Mesothelial cell of epicardium (in vitro differentiated cells): ENCODE measurements at regions not wholly inside any gene's neighbourhood (a gene's known extent, or its start where the extent isn't known, plus 50 kb on each side); places are given as distances from the start of the nearest gene placed in this dataset.

Experiments used
- DNase-seq, 2 experiments: peaks; one replicate each; pipeline ENCODE4 v3.0.0; 2021; ENCODE audit warnings: low spot score in 2 of 2; ENCODE audit not compliant: unreplicated experiment in 2 of 2
- H3K27ac Mint-ChIP-seq: 2 replicates; pipeline ENCODE4 v1.8.0; 2021; ENCODE audit warnings: mixed read lengths
- H3K27me3 Mint-ChIP-seq: 2 replicates; pipeline ENCODE4 v1.8.0; 2021; ENCODE audit warnings: low read depth, mixed read lengths
- H3K36me3 Mint-ChIP-seq: 2 replicates; pipeline ENCODE4 v1.8.0; 2021; ENCODE audit warnings: mixed read lengths
- H3K4me1 Mint-ChIP-seq: 2 replicates; pipeline ENCODE4 v1.8.0; 2021; ENCODE audit warnings: mixed read lengths
- H3K4me3 Mint-ChIP-seq: 2 replicates; pipeline ENCODE4 v1.8.0; 2021; ENCODE audit warnings: mild to moderate bottlenecking, moderate library complexity, mixed read lengths
- H3K9me3 Mint-ChIP-seq: 2 replicates; pipeline ENCODE4 v1.8.0; 2021; ENCODE audit warnings: mixed read lengths
- CTCF ChIP-seq: fragments of 200-600 bp; sonication (generic); IDR thresholded peaks from one replicate; pipeline ENCODE4 v1.5.0; 2021; ENCODE audit warnings: antibody characterized with exemption; ENCODE audit not compliant: unreplicated experiment

DNA sequence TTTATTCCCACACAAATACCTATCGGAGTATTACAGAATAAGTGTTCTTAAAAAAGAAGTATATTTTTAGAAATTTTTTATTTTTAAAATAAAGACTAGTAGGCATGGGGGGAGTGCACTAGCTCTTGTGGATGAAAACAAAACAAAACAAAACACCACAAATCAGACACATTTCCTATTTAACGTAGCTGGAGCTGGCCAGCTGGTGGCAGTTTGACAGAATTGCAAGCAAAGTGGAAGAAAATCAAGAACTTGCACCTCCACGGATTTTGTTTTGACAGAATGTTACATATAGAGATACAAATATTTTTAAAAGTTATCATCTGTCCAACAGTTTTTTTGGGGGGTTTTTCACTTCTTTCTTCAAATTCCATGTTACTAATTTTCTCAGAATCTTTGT, 63.6 kb upstream of the SNRPB2 start:
- H3K9me3 Mint-ChIP-seq: no peaks in the 10 kb centered on the region

DNA sequence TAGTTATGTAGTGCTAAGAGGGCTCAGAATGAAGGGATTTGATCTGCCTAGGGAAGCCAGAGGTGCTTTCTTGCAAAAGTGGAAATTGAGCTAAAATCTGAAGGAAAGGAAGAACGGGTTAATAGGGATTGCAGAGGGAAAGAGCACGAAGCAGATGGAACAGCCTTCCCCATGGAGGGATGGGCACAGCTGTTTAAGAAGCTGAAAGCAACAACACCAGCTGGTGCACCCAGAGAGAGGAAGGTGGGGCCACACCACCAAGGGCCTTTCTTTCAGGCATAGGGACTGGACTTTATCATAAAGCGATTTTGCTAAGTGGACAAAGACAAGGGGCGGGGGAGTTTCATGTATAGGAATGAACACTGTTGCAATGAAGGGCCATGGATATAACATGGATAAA, 65.8 kb upstream of the SNRPB2 start:
- H3K27ac Mint-ChIP-seq: no peak overlapping the region

More for the DNA sequence above, 63.6 kb upstream of the SNRPB2 start:
- Mint-ChIP-seq H3K27ac (no peak overlapping the region), H3K4me1 (no peaks in the 10 kb centered on the region), H3K36me3 (no peaks in the 10 kb centered on the region), H3K4me3 (no peak overlapping the region), H3K27me3 (no peaks in the 10 kb centered on the region)
- TF ChIP-seq CTCF: peak; percentile 43
- DNase-seq: no peak

GRCh38 chr20:16662467-16662866, 67.4 kb upstream of the SNRPB2 start:
- H3K36me3 Mint-ChIP-seq: no peaks in the 10 kb centered on the region
- no peaks in the 10 kb centered on the region for H3K27me3 Mint-ChIP-seq
- H3K4me1 Mint-ChIP-seq: no peaks in the 10 kb centered on the region
- TF ChIP-seq CTCF: no peak
- peaks cover 6% of the 10 kb centered on the region for H3K9me3 Mint-ChIP-seq
- no peak overlapping the region for H3K27ac Mint-ChIP-seq
- DNase-seq: no peak
- H3K4me3 Mint-ChIP-seq: no peak overlapping the region

More for the DNA sequence above, 65.8 kb upstream of the SNRPB2 start:
- no peak for TF ChIP-seq CTCF
- no peak overlapping the region for H3K4me3 Mint-ChIP-seq
- H3K27me3 Mint-ChIP-seq: no peaks in the 10 kb centered on the region
- no peak for DNase-seq
- no peaks in the 10 kb centered on the region for H3K9me3 Mint-ChIP-seq
- H3K4me1 Mint-ChIP-seq: no peaks in the 10 kb centered on the region
- no peaks in the 10 kb centered on the region for H3K36me3 Mint-ChIP-seq

- Mint-ChIP-seq H3K27ac (no peak overlapping the region), H3K9me3 (peaks cover 11% of the 10 kb centered on the region), H3K27me3 (no peaks in the 10 kb centered on the region), H3K4me3 (no peak overlapping the region), H3K36me3 (no peaks in the 10 kb centered on the region), H3K4me1 (no peaks in the 10 kb centered on the region)
- no peak for TF ChIP-seq CTCF
- no peak for DNase-seq
These were observed 68.1 kb upstream of the SNRPB2 start for GRCh38 chr20:16661756-16662155.

DNA sequence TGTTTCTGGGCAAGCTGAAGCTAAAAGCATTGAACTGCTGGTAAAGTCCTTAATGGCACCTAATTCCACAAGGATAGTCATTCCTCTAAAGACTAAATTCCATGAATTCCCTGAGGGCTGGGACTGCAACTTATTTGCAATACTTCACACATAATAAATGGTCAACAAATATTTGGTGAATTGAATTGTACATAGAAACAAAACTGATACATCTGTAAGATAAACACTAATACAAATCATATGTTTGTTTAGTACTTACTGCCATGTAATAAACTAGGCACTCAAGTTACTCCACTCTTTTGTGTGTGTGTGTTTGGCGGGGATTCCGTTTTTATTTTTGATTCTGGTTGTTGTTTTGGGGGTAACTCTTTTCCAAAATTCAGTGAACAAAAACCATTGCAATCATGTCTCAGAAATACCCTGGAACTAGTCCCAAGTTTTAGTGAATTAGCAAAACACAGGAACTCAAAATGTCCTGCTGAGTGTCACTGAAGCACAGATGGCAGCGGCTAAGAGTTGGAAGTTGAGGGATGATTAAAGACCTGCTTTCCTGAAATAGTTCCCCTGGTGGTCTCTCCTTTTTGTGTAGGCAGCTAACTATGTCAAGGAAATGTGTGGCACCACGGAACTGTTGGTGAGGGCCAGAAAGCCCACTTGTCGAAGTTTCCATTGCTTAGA, 74.8 kb upstream of the SNRPB2 start:
- TF ChIP-seq CTCF: no peak
- no peak for DNase-seq
- Mint-ChIP-seq H3K9me3 (peaks cover 11% of the 10 kb centered on the region), H3K4me3 (no peak overlapping the region), H3K4me1 (no peaks in the 10 kb centered on the region), H3K27ac (no peak overlapping the region), H3K27me3 (peaks cover 4% of the 10 kb centered on the region), H3K36me3 (no peaks in the 10 kb centered on the region)

DNA sequence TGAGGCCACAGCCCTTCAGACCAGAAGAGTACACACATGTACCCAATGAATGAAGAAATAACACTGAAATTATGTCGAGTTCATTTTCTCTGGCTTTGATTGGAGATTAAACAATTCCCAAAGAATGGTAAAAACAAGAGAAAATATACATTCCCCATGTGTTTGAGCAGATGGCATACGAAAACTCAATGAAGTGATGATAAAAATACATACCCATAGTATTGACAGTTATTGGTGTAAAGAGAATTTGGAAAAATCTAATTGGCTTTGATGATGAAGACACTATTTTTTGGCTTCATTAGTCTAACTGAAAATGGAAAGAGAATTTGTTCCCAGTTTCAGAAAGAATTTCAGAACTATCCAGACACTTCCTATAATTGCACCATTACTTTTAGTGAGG, 76.6 kb upstream of the SNRPB2 start:
- no peak for TF ChIP-seq CTCF
- Mint-ChIP-seq H3K27me3 (peaks cover 4% of the 10 kb centered on the region), H3K9me3 (peaks cover 10% of the 10 kb centered on the region), H3K4me3 (no peak overlapping the region), H3K36me3 (no peaks in the 10 kb centered on the region), H3K27ac (no peak overlapping the region), H3K4me1 (no peaks in the 10 kb centered on the region)
- DNase-seq: no peak
